Calu3 (cell line): ENCODE measurements at regions not wholly inside any gene's neighbourhood (a gene's known extent, or its start where the extent isn't known, plus 50 kb on each side); places are given as distances from the start of the nearest gene placed in this dataset.

Source experiments
- BruUV-seq: library from RNA; stranded (reverse); fragments of 400-500 nt; replicated peaks from 2 replicates; lab custom pipeline; 2021; lab: Mats Ljungman, UMichigan
- CTCF ChIA-PET: fragments of 300-600 bp; sonication (Branson Sonifier 250); formaldehyde crosslinking; loops from one replicate; lab custom pipeline; 2022; ENCODE audit warnings: antibody characterized with exemption; lab: Charles Lee
- DNase-seq: peaks from one replicate; pipeline ENCODE4 v3.0.0; 2022
- H3K27ac Mint-ChIP-seq: one replicate; pipeline ENCODE4 v1.8.0; 2022; ENCODE audit warnings: mixed read lengths; ENCODE audit not compliant: unreplicated experiment
- H3K27me3 Mint-ChIP-seq: one replicate; pipeline ENCODE4 v1.8.0; 2022; ENCODE audit warnings: mixed read lengths; ENCODE audit not compliant: unreplicated experiment
- H3K36me3 Mint-ChIP-seq: one replicate; pipeline ENCODE4 v1.8.0; 2022; ENCODE audit warnings: mild to moderate bottlenecking, moderate library complexity, mixed read lengths; ENCODE audit not compliant: insufficient read depth, unreplicated experiment
- H3K4me1 Mint-ChIP-seq: one replicate; pipeline ENCODE4 v1.8.0; 2022; ENCODE audit warnings: mild to moderate bottlenecking, low read depth, mixed read lengths; ENCODE audit not compliant: unreplicated experiment
- H3K4me3 Mint-ChIP-seq: one replicate; pipeline ENCODE4 v1.8.0; 2022; ENCODE audit warnings: mild to moderate bottlenecking, low read depth, moderate library complexity, mixed read lengths; ENCODE audit not compliant: unreplicated experiment
- H3K9me3 Mint-ChIP-seq: one replicate; pipeline ENCODE4 v1.8.0; 2022; ENCODE audit warnings: low read depth, mixed read lengths; ENCODE audit not compliant: unreplicated experiment
- intact Hi-C: fragments of 100-400 bp; cut with micrococcal nuclease; formaldehyde crosslinking; loops from one replicate; pipeline ENCODE4 v1.10.0; 2022; ENCODE audit not compliant: unreplicated experiment
- TF ChIP-seq, protein P1 (sequence below): fragments of 200-600 bp; IDR thresholded peaks from one replicate; pipeline ENCODE4 v1.8.0; 2022; ENCODE audit warnings: antibody characterized with exemption; ENCODE audit not compliant: unreplicated experiment

DNA sequence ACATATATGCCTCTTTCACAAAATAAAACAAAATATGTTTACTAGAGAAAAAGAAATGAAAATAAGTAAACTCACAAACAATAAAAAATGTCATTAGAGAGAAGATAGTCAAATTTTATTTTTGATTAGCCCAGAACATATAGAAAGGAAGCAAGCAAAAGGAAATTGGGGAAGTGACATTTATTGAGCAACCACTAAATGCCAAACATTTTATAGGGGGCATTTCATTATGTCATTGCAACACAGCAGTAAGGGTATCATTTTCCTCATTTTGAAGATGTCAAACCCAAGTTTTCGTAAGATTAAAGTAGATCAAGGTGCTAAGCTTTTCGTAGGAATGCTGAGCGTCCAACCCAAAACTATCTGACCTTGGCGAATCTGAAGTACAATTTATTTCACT lies 1331.5 kb upstream of the PABPC4L start:
- TF ChIP-seq, protein P1, sequence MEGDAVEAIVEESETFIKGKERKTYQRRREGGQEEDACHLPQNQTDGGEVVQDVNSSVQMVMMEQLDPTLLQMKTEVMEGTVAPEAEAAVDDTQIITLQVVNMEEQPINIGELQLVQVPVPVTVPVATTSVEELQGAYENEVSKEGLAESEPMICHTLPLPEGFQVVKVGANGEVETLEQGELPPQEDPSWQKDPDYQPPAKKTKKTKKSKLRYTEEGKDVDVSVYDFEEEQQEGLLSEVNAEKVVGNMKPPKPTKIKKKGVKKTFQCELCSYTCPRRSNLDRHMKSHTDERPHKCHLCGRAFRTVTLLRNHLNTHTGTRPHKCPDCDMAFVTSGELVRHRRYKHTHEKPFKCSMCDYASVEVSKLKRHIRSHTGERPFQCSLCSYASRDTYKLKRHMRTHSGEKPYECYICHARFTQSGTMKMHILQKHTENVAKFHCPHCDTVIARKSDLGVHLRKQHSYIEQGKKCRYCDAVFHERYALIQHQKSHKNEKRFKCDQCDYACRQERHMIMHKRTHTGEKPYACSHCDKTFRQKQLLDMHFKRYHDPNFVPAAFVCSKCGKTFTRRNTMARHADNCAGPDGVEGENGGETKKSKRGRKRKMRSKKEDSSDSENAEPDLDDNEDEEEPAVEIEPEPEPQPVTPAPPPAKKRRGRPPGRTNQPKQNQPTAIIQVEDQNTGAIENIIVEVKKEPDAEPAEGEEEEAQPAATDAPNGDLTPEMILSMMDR: no peak
- Mint-ChIP-seq H3K27me3 (no peaks in the 10 kb centered on the region), H3K27ac (no peak overlapping the region), H3K9me3 (no peaks in the 10 kb centered on the region), H3K4me1 (no peaks in the 10 kb centered on the region), H3K4me3 (no peak overlapping the region), H3K36me3 (no peaks in the 10 kb centered on the region)
- no peak for DNase-seq
- BruUV-seq: no TSS peak
- intact Hi-C loops: no loop called here
- CTCF ChIA-PET: no interaction called here

DNA sequence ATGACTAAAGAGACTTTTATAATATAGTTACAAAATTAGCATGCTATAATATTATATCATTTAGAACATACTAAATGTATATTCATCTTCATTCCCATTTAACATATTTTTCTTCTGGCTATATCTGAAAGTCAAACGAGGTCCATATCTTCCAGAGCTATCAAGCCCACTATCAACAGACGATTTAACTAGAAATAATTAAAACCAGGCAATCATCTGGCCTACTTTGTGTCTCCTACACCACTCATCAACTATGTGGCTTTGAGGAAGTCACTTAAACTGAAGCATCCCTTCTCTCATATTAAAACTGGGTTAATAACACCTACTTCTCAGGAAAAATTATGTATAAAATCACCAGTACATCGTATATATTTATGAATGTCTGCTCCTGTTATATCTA lies 1330.5 kb upstream of the PABPC4L start:
- CTCF ChIA-PET: no interaction called here
- H3K27me3 Mint-ChIP-seq: no peaks in the 10 kb centered on the region
- H3K4me1 Mint-ChIP-seq: no peaks in the 10 kb centered on the region
- no peak for DNase-seq
- H3K27ac Mint-ChIP-seq: no peak overlapping the region
- intact Hi-C loops: no loop called here
- no peaks in the 10 kb centered on the region for H3K36me3 Mint-ChIP-seq
- H3K4me3 Mint-ChIP-seq: no peak overlapping the region
- TF ChIP-seq, protein P1: no peak
- no TSS peak for BruUV-seq
- no peaks in the 10 kb centered on the region for H3K9me3 Mint-ChIP-seq

DNA sequence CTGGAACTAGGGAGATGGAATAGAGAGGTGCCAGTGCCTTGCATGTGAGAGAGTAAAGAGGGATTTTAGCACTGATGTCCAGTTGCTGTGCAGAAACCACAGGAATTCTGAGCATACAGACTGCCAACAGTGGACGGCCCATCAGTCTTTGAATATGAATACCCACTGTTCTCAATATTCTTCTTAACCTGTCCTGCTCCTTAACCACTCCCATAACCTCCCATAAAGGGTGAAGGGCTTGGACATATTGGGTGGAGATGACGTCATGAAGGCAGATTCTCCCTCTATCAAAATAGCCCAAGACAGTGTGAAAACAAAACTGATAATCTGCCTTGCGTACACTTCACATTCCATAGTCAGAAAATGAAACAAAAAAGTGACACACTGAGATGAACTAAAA lies 1313.7 kb upstream of the PABPC4L start:
- Mint-ChIP-seq H3K4me3 (no peak overlapping the region), H3K36me3 (no peaks in the 10 kb centered on the region), H3K27ac (no peak overlapping the region), H3K27me3 (no peaks in the 10 kb centered on the region), H3K9me3 (no peaks in the 10 kb centered on the region), H3K4me1 (no peaks in the 10 kb centered on the region)
- no peak for DNase-seq
- intact Hi-C loops: no loop called here
- no TSS peak for BruUV-seq
- TF ChIP-seq, protein P1: no peak
- CTCF ChIA-PET: no interaction called here

DNA sequence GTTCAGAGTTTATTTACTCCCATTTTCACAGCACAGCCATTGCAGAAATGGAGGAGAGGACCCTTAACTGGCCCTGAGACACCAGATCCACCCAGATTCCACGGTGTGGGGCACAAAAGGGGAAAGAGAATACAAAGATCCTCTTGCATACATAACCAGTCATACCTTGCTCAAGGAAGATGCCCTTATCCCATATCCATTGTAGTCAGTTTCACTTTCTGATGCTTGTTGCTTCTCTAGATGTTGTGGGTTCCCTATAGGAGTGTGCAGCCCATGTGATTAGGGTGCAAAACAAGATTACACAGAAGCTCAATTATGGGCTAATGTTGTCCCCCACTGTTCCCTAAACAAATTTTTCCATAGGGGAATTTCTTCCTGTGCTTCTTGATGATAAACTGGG lies 1309.0 kb upstream of the PABPC4L start:
- Mint-ChIP-seq H3K4me1 (no peaks in the 10 kb centered on the region), H3K27ac (no peak overlapping the region), H3K27me3 (no peaks in the 10 kb centered on the region), H3K9me3 (no peaks in the 10 kb centered on the region), H3K4me3 (no peak overlapping the region), H3K36me3 (no peaks in the 10 kb centered on the region)
- no TSS peak for BruUV-seq
- DNase-seq: no peak
- TF ChIP-seq, protein P1: no peak
- intact Hi-C loops: no loop called here
- CTCF ChIA-PET: no interaction called here
